Stimulated activated CD4-positive, alpha-beta T cell treated with anti-CD3 and anti-CD28 coated beads, Interleukin-4, amount 100 ng/mL, for 4 hours (primary cell): ENCODE measurements at regions not wholly inside any gene's neighbourhood (a gene's known extent, or its start where the extent isn't known, plus 50 kb on each side); places are given as distances from the start of the nearest gene placed in this dataset.
"Not testable (repeated sequence)": the region's sequence is repeated elsewhere in the genome, so short reads cannot be mapped to it uniquely, and the experiment has no call there.

Experiments used
- DNase-seq, 2 experiments: peaks; one replicate each; pipeline ENCODE4 v3.0.0-alpha.2; 2020

DNA sequence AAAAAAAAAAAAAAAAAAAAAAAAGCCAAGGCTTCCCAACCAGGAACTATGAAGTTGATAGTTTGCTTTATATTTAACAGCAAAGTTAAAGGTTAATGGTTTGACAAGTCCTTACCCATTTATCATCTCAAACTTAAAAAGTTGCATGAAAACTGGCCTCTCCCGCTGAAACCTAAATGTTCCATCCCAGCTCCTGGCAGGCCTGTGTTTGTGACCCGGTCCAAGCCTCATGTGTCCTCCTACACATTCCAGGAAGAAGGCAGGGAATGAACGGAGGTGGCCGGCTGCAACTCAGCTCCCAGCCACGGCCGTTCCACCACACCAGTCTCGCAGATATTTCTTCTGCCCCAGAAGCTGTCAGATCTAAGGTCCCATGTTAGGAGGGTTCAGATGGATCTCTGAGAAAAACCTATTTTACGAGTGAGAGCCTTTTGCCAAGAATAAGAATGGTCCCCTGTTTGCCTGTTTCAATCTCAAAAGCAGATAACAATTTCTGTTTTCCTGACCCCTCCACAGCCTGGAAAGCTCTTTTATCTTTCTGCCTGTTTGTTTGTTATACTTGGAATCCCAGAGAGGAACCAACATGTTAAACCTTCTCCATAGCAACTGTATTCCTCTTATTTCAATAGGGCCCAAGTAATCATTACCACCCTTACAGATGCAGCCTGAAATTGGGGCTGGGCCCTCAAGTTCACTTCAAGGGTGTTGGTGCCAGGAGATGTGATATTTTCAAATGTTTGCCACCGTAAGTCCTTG is 56.5 kb downstream of the KCTD12 start:
- DNase-seq = no peak

GRCh38 chr13:76828316-76828741 is 57.9 kb downstream of the KCTD12 start:
- no peak for DNase-seq

- DNase-seq = no peak
Observed at GRCh38 chr13:76826527-76826926, 59.7 kb downstream of the KCTD12 start.

- DNase-seq = no peak
Observed at GRCh38 chr13:76825430-76825829, 60.8 kb downstream of the KCTD12 start.

GRCh38 chr13:76823969-76824368 is 62.2 kb downstream of the KCTD12 start:
- no peak for DNase-seq

GRCh38 chr13:76822698-76823267 is 63.4 kb downstream of the KCTD12 start:
- DNase-seq = no peak

DNA sequence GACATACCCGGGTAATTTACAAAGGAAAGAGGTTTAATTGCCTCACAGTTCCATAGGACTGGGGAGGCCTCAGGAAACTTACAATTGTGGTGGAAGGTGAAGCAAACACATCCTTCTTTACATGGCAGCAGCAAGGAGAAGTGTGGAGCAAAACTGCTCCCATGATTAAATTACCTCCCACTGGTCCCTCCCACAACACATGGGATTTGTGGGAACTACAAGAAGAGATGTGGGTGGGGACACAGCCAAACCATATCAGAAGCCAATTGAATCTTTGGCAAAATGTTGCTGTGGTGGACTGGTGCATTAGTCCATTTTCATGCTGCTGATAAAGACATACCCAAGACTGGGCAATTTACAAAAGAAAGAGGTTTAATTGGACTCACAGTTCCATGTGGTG is 65.0 kb downstream of the KCTD12 start:
- not testable (repeated sequence) for DNase-seq

DNA sequence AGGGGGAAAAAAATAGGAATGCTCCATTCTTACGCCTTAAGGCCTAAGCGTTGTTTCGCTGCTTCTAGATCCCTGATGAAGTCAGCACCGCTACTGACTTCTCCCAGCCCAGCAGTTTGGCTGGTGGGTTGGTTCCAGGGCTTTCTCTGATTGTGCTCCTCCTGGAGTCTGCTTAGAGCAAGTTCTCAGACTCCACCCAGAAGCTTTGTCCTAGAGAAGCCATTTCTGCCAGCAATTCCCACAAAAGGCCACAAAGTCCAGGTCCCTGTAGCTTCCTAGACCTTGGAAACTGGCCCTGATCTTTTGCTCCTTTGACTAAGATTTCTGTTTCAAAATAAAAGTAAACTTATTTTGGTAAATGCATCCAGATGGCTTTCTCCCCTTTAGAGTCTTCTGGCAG is 65.4 kb downstream of the KCTD12 start:
- DNase-seq = no peak

DNA sequence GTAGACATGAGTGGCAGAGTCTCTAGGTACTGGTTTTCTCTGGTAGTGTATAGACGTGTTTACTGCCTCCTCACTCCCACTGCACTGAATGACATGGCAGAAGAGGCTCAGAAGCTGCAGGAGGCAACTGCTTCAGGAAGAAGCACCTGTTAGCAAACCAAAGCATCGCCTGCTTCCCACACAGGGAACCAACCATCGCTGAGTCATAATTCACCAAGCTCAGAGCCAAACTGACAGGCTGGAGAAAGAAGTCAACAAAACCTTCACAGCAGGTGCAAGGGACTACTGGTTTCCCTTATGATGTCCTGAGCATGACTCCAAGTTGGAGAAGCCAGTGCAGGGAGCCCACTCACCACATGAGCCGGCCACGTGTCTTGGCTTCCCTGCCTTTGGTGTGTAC is 69.8 kb downstream of the KCTD12 start:
- DNase-seq = no peak

DNA sequence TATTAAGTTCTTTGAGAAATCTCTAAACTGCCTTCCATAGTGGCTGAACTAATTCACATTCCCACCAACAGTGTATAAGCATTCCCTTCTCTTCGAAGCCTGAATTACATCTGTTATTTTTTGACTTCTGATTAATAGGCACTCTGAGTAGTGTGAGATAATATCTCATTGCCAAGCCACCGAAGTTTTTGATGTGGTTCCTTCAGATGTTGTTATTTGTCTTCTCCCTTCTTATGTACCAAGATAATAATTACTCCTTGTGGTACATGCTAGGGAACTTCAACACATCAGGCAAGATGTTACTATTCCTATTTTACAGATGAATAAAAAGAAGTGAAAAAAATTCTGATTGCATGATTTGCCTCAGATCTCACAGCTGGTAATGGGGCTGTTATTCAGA is 70.9 kb downstream of the KCTD12 start:
- DNase-seq = no peak

GRCh38 chr13:76813891-76814290 is 72.3 kb downstream of the KCTD12 start:
- no peak for DNase-seq

DNA sequence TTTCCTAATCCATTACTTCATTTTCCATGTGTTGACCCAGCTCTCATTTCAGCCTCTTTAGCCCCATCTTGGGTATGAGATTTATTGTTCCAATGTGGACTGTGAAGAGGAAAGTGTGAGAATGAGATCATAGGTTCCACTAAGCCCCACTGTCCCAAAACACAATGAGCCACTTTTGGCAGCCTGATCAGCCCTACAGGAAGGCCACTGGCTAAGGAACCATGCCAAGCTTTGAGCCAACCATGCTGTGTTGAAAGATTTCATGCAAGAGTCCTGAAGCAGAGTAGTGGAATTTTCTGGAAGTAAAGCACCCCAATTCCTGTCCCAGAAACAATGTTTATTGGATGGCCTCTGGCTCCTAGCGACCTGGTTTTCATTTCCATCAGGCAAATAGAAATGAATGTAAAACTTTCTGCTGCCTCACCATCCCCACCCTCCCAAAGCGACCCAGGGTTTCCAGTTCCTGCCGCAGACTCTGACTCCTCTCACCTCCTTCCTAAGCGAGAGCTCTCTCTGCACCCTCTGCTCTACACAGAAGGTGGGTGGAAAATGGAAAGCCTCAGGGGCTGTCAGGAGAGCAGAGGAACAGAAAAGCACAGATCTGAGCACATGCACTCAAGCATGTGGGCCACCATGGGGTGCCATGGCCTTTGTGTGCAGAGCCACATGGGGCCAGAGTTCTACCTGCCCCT is 73.1 kb downstream of the KCTD12 start:
- no peak for DNase-seq

DNA sequence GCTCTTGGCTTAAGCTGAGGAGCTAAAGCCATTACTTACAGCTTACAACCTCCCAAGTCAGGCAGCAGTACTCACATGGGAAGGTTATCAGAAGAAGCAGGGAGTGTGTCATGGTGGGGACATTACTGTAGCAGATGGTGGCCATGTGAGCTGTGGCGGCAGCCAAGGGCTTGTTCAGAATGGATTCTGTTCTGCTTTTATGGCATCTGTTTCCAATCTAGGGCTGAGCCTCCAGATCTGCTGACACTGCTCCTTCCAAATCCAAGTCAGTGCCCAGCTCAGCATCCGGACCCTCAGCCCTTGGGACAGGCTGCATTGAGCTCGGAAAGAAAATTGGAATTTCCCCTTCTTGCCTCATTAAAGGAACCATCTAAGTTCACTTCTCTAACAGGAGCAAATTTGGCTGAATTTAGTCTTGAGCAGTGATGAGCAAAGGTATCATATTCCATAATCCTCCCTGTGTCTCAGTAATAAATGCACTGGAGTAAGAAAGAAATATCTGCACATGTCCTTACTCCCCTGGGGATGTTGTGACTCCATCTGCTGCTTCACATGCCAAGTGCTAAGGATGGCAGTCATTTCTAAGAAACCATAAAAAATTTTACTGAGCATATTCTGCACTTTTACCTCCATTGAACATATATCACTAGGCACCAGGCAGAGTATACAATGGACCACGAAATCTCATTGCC is 73.9 kb downstream of the KCTD12 start:
- no peak for DNase-seq

GRCh38 chr13:76809389-76809788 is 76.8 kb downstream of the KCTD12 start:
- DNase-seq = no peak

- DNase-seq = no peak
Observed at GRCh38 chr13:76808927-76809326, 77.3 kb downstream of the KCTD12 start.

DNA sequence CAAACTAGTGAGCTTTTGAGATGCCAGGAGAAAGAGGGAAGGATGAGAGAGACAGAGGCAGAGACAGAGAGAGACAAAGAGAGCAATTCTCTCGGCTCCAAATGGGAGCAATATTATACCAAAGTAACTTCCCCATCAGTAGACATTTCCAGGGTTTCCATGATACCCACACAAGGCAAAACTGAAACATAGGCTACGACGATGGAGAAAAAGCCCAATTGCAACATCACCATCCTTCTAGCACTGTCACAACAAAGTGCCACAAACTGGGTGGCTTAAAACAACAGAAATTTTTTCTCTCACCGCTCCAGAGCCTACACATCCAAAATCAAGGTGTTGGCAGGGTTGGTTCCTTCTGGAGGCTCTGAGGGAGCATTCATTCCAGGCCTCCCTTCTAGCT is 81.4 kb downstream of the KCTD12 start:
- no peak for DNase-seq

- DNase-seq = no peak
Observed at GRCh38 chr13:76803831-76804230, 82.4 kb downstream of the KCTD12 start.

DNA sequence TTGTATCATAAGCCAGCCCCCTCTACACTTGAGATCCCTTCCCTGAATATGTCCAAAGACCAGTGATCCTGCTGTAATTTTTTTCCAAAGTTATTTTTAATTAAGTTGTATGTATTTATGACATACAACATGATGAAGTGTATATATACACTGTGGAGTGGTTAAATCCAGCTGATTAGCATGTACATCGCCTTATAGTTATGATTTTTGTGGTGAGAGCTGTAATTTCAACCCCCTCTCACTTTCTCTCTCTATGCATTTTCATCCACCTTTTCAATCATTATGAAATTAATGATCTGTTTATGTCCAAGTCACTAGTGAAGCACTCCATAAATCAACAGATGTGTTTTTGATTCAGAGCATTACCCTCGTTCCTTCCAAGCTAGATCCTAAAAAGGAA is 85.3 kb downstream of the KCTD12 start:
- DNase-seq = no peak

- DNase-seq = no peak
Observed at GRCh38 chr13:76799696-76800095, 86.5 kb downstream of the KCTD12 start.

- no peak for DNase-seq
Observed at GRCh38 chr13:76798037-76798436, 88.2 kb downstream of the KCTD12 start.

DNA sequence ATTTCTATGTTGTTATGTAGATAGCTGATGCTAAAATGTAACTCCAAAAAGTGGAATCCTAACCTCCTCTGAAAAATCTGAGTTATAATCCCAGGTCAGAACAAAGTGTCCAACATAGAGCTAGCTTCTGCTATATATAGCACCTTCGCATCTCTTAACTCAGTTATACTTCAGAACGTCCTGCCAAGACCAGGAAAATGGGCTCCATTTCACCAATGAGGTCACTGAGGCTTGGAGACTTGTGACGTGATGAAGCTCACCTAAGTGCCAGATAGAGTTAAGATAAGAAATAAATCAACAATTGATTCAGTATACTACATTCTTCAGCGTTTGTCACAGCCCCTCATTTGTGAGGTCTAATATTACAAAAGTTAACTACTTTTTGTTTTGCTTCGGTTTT is 88.8 kb downstream of the KCTD12 start:
- DNase-seq = no peak

DNA sequence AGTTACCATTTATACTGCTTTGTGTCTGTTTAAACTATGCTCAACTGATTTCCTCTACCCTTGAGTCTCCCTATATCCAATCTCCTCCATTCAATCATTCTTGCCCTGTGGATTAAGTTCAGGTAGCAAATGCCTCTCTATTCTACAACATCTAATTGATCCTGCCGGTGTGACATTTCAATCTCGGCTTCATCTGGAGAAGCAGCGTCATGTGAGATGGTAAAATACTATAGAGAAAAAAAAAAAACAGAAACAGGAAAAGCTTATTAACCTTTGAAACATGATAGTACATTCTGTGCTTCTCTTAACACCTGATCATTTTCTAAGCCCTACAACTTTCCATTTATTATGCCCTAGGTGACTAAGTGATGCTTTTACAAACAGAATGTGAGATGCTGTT is 89.4 kb downstream of the KCTD12 start:
- no peak for DNase-seq
